Fibroblast of lung (primary cell): ENCODE measurements at regions not wholly inside any gene's neighbourhood (a gene's known extent, or its start where the extent isn't known, plus 50 kb on each side); places are given as distances from the start of the nearest gene placed in this dataset.

Source experiments
- CTCF ChIP-seq, 2 donors: IDR thresholded peaks in 1 of 2; conservative IDR thresholded peaks in 1 of 2; 1 replicate in 1 of 2; 2 replicates in 1 of 2; pipeline ENCODE4 v1.5.1; 2011 to 2012; ENCODE audit warnings: low read length in 2 of 2, control low read depth in 1 of 2, inconsistent platforms in 1 of 2, low read depth in 1 of 2, mild to moderate bottlenecking in 1 of 2
- EZH2 ChIP-seq: IDR thresholded peaks from 2 replicates; pipeline ENCODE4 v1.5.1; 2012; ENCODE audit warnings: low read length, control low read depth, mild to moderate bottlenecking; ENCODE audit errors: missing control alignments

GRCh38 chr2:164151522-164151921 is 415.7 kb upstream of the FIGN start:
- TF ChIP-seq CTCF (conservative IDR thresholded peaks at IDR 0.05 in 1 of 2, IDR thresholded peaks at IDR 0.05 in 1 of 2; ENCODE audit: low read depth in 1 of 2, low read length in 2 of 2) (no peak), EZH2 (no peak)
